ENCODE measurements at regions not wholly inside any gene's neighbourhood (a gene's known extent, or its start where the extent isn't known, plus 50 kb on each side); places are given as distances from the start of the nearest gene placed in this dataset.

DNA sequence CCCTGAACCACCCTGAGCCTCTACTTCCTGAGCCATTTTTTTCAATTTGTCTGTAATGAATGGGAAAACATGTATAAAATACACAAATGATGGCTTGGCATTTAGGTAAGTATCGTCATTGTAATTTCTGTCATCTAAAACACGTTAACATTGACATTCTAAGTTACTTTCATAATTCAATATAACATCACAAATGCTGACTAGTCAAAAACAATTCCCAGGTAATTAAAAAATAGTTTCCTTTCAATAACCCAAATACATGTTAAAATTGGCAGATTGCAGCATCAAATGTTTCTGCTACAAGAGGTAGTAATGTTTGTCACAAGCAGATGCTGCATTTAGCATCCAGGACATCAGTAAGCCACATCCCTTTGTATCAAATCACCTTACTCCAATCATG is 776.4 kb downstream of the KCTD16 start:
- Histone ChIP-seq H3F3A (ENCODE audit: low read depth) (no peaks in the 10 kb centered on the region), H3K9ac (ENCODE audit: low read depth, low read length, poor library complexity, severe bottlenecking) (no peak overlapping the region), H3K79me2 (ENCODE audit: insufficient read depth, low read length) (no peaks in the 10 kb centered on the region), H2AFZ (ENCODE audit: low read length) (no peak overlapping the region), H4K20me1 (ENCODE audit: insufficient read depth, low read length, poor library complexity, severe bottlenecking) (no peaks in the 10 kb centered on the region), H3K4me1 (ENCODE audit: insufficient read depth, low read length, poor library complexity, severe bottlenecking) (no peaks in the 10 kb centered on the region), H3K27me3 (ENCODE audit: insufficient read depth, low read length, poor library complexity, severe bottlenecking) (no peaks in the 10 kb centered on the region), H3K4me2 (ENCODE audit: low read depth, low read length, poor library complexity, severe bottlenecking) (no peak overlapping the region), H3K9me3 (ENCODE audit: insufficient read depth, low read depth, low read length) (no peaks in the 10 kb centered on the region), H3K36me3 (ENCODE audit: insufficient read depth, low read length) (no peaks in the 10 kb centered on the region), H3K4me3 (ENCODE audit: low read length, poor library complexity, severe bottlenecking) (no peak overlapping the region), H3K9me2 (replicated peaks; ENCODE audit: low read depth, low read length) (no peaks in the 10 kb centered on the region)
- TF ChIP-seq, protein P1, sequence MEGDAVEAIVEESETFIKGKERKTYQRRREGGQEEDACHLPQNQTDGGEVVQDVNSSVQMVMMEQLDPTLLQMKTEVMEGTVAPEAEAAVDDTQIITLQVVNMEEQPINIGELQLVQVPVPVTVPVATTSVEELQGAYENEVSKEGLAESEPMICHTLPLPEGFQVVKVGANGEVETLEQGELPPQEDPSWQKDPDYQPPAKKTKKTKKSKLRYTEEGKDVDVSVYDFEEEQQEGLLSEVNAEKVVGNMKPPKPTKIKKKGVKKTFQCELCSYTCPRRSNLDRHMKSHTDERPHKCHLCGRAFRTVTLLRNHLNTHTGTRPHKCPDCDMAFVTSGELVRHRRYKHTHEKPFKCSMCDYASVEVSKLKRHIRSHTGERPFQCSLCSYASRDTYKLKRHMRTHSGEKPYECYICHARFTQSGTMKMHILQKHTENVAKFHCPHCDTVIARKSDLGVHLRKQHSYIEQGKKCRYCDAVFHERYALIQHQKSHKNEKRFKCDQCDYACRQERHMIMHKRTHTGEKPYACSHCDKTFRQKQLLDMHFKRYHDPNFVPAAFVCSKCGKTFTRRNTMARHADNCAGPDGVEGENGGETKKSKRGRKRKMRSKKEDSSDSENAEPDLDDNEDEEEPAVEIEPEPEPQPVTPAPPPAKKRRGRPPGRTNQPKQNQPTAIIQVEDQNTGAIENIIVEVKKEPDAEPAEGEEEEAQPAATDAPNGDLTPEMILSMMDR (conservative IDR thresholded peaks at IDR 0.05; ENCODE audit: low read length) = no peak
- no peak for TF ChIP-seq EZH2phosphoT487 (IDR thresholded peaks at IDR 0.05; ENCODE audit: borderline replicate concordance)

DNA sequence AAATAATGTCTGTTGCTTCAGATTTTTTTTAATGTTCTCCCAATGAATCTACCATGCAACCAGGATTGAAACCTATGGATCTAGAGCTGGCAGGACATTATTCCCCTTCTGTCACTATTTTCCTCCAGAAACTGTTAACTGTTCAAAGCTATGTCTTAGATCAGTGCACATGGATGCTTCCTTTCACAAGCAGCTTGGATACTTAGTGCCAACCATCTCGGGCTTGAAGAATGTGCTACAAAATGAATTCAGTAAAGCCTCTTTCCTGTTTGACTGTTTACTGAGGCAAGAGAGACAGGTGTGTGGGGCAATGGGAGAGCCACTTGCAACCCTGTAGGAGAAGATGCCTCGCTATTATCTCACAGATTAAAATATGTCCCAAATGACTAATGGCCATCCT is 774.8 kb downstream of the KCTD16 start:
- Histone ChIP-seq H3K9me3 (ENCODE audit: insufficient read depth, low read depth, low read length) (no peaks in the 10 kb centered on the region), H3K27me3 (ENCODE audit: insufficient read depth, low read length, poor library complexity, severe bottlenecking) (no peaks in the 10 kb centered on the region), H3K79me2 (ENCODE audit: insufficient read depth, low read length) (no peaks in the 10 kb centered on the region), H3K9ac (ENCODE audit: low read depth, low read length, poor library complexity, severe bottlenecking) (no peak overlapping the region), H4K20me1 (ENCODE audit: insufficient read depth, low read length, poor library complexity, severe bottlenecking) (no peaks in the 10 kb centered on the region), H2AFZ (ENCODE audit: low read length) (no peak overlapping the region), H3K9me2 (replicated peaks; ENCODE audit: low read depth, low read length) (no peaks in the 10 kb centered on the region), H3K4me2 (ENCODE audit: low read depth, low read length, poor library complexity, severe bottlenecking) (no peak overlapping the region), H3K4me1 (ENCODE audit: insufficient read depth, low read length, poor library complexity, severe bottlenecking) (no peaks in the 10 kb centered on the region), H3K36me3 (ENCODE audit: insufficient read depth, low read length) (no peaks in the 10 kb centered on the region), H3F3A (ENCODE audit: low read depth) (no peaks in the 10 kb centered on the region), H3K4me3 (ENCODE audit: low read length, poor library complexity, severe bottlenecking) (no peak overlapping the region)
- TF ChIP-seq EZH2phosphoT487 (IDR thresholded peaks at IDR 0.05; ENCODE audit: borderline replicate concordance) = no peak
- TF ChIP-seq, protein P1 (conservative IDR thresholded peaks at IDR 0.05; ENCODE audit: low read length) = no peak

DNA sequence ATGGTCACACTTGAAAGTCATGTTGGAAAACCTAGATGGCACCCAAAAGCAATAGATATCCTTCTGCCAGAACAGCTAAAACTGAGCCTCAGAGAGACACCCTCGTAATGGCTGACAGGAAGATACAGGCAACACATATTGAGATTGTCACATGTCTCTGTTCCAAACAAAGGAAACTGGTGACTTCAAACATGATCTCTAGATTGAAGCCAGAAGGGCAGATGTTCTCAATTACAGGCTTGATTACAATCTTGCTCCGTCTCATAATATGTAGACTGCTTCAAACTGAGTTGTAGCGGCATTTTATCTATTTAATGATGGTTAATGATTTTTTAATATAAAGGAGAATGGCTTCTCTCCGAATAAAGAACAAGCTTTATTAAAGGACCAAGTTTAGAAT is 774.3 kb downstream of the KCTD16 start:
- Histone ChIP-seq H3K9ac (ENCODE audit: low read depth, low read length, poor library complexity, severe bottlenecking) (no peak overlapping the region), H4K20me1 (ENCODE audit: insufficient read depth, low read length, poor library complexity, severe bottlenecking) (no peaks in the 10 kb centered on the region)

More for the DNA sequence above, 774.3 kb downstream of the KCTD16 start:
- Histone ChIP-seq H3K9me2 (replicated peaks; ENCODE audit: low read depth, low read length) (no peaks in the 10 kb centered on the region), H3K79me2 (ENCODE audit: insufficient read depth, low read length) (no peaks in the 10 kb centered on the region), H3K4me1 (ENCODE audit: insufficient read depth, low read length, poor library complexity, severe bottlenecking) (no peaks in the 10 kb centered on the region), H3K27me3 (ENCODE audit: insufficient read depth, low read length, poor library complexity, severe bottlenecking) (no peaks in the 10 kb centered on the region), H3K4me2 (ENCODE audit: low read depth, low read length, poor library complexity, severe bottlenecking) (no peak overlapping the region), H3K36me3 (ENCODE audit: insufficient read depth, low read length) (no peaks in the 10 kb centered on the region), H2AFZ (ENCODE audit: low read length) (no peak overlapping the region), H3K9me3 (ENCODE audit: insufficient read depth, low read depth, low read length) (no peaks in the 10 kb centered on the region), H3K4me3 (ENCODE audit: low read length, poor library complexity, severe bottlenecking) (no peak overlapping the region), H3F3A (ENCODE audit: low read depth) (no peaks in the 10 kb centered on the region)
- TF ChIP-seq, protein P1 (conservative IDR thresholded peaks at IDR 0.05; ENCODE audit: low read length) = no peak
- no peak for TF ChIP-seq EZH2phosphoT487 (IDR thresholded peaks at IDR 0.05; ENCODE audit: borderline replicate concordance)
